ENCODE measurements at regions not wholly inside any gene's neighbourhood (a gene's known extent, or its start where the extent isn't known, plus 50 kb on each side); places are given as distances from the start of the nearest gene placed in this dataset.

- no peak for TF ChIP-seq CTCF (conservative IDR thresholded peaks at IDR 0.05 in 1 of 2, IDR thresholded peaks at IDR 0.05 in 1 of 2; ENCODE audit: extremely low read depth in 1 of 2, insufficient read depth in 1 of 2, low read depth in 1 of 2, low read length in 2 of 2)
- no peak for TF ChIP-seq EZH2 (IDR thresholded peaks at IDR 0.05; ENCODE audit: borderline replicate concordance, low read length)
Measured at GRCh38 chr7:131765575-131765974, 209.1 kb upstream of the PODXL start.
